IMR-90 (cell line): ENCODE measurements at regions not wholly inside any gene's neighbourhood (a gene's known extent, or its start where the extent isn't known, plus 50 kb on each side); places are given as distances from the start of the nearest gene placed in this dataset.

ENCODE experiments used
- ATAC-seq: fragments of 200-7000 bp; cut with Tn5 transposase; 2 replicates; pipeline ENCODE4 v1.9.1; 2020; ENCODE audit warnings: low read depth, mild to moderate bottlenecking, moderate library complexity
- BruUV-seq: library from RNA; stranded (reverse); fragments of 400-500 nt; replicated peaks from 2 replicates; lab custom pipeline; 2021; lab: Mats Ljungman, UMichigan
- CTCF ChIA-PET: fragments of 300-600 bp; formaldehyde crosslinking; extraction: SDS; loops from one replicate; lab custom pipeline; 2021; ENCODE audit warnings: antibody characterized with exemption; lab: Yijun Ruan, JAX
- POLR2A ChIA-PET: fragments of 300-600 bp; sonication (Branson Sonifier 250); formaldehyde crosslinking; loops from one replicate; lab custom pipeline; 2022; ENCODE audit warnings: antibody characterized with exemption; ENCODE audit not compliant: unreplicated experiment; lab: Charles Lee
- DNase-seq: peaks from one replicate; pipeline ENCODE4 v3.0.0; 2013
- H2AFZ ChIP-seq: replicated peaks from 2 replicates; pipeline ENCODE3; 2013; ENCODE audit warnings: low read length, mild to moderate bottlenecking; ENCODE audit not compliant: poor library complexity
- H2AK5ac ChIP-seq: 2 replicates; pipeline ENCODE4 v1.6.1; 2013; ENCODE audit warnings: low read depth, low read length, inconsistent platforms
- H2AK9ac ChIP-seq: replicated peaks from 2 replicates; pipeline ENCODE3; 2013; ENCODE audit warnings: mild to moderate bottlenecking, low read depth, low read length, moderate library complexity; ENCODE audit not compliant: poor library complexity
- H2BK120ac ChIP-seq: 2 replicates; pipeline ENCODE4 v1.6.1; 2013; ENCODE audit warnings: low read depth, low read length, inconsistent platforms
- H2BK15ac ChIP-seq: 3 replicates; pipeline ENCODE4 v1.6.1; 2013; ENCODE audit warnings: low read depth, low read length, inconsistent platforms
- H2BK20ac ChIP-seq: 2 replicates; pipeline ENCODE4 v1.6.1; 2013; ENCODE audit warnings: low read depth, mild to moderate bottlenecking, inconsistent platforms, low read length, moderate library complexity
- H2BK5ac ChIP-seq: 2 replicates; pipeline ENCODE4 v1.6.1; 2013; ENCODE audit warnings: mild to moderate bottlenecking, low read depth, low read length, inconsistent platforms; ENCODE audit not compliant: poor library complexity, severe bottlenecking
- H3K14ac ChIP-seq: replicated peaks from 2 replicates; pipeline ENCODE4 v1.6.1; 2013; ENCODE audit warnings: low read depth, low read length, inconsistent platforms
- H3K18ac ChIP-seq: 2 replicates; pipeline ENCODE4 v1.6.1; 2013; ENCODE audit warnings: low read depth, low read length, control low read depth
- H3K23ac ChIP-seq: 2 replicates; pipeline ENCODE4 v1.6.1; 2013; ENCODE audit warnings: low read depth, low read length, inconsistent platforms
- H3K27ac ChIP-seq: 2 replicates; pipeline ENCODE4 v1.5.1; 2013; ENCODE audit warnings: mild to moderate bottlenecking, control low read depth, low read length; ENCODE audit not compliant: insufficient read depth
- H3K27me3 ChIP-seq: 2 replicates; pipeline ENCODE4 v1.6.1; 2013; ENCODE audit warnings: low read length; ENCODE audit not compliant: control insufficient read depth, insufficient read depth
- H3K36me3 ChIP-seq: 2 replicates; pipeline ENCODE4 v1.6.1; 2013; ENCODE audit warnings: low read length, mixed read lengths; ENCODE audit not compliant: control insufficient read depth, insufficient read depth
- H3K4ac ChIP-seq: 2 replicates; pipeline ENCODE4 v1.6.1; 2013; ENCODE audit warnings: low read depth, low read length, inconsistent platforms
- H3K4me1 ChIP-seq: 2 replicates; pipeline ENCODE4 v1.6.1; 2013; ENCODE audit warnings: low read length, mixed read lengths; ENCODE audit not compliant: control insufficient read depth, insufficient read depth
- H3K4me2 ChIP-seq: 2 replicates; pipeline ENCODE4 v1.6.1; 2013; ENCODE audit warnings: low read depth, mild to moderate bottlenecking, control low read depth, low read length, moderate library complexity
- H3K4me3 ChIP-seq: 2 replicates; pipeline ENCODE4 v1.5.1; 2013; ENCODE audit warnings: low read depth, mild to moderate bottlenecking, control low read depth, low read length, moderate library complexity; ENCODE audit not compliant: insufficient read depth
- H3K56ac ChIP-seq: 2 replicates; pipeline ENCODE4 v1.6.1; 2013; ENCODE audit warnings: low read length, inconsistent platforms; ENCODE audit not compliant: insufficient read depth; ENCODE audit errors: extremely low read depth
- H3K79me1 ChIP-seq, 2 experiments: 2 replicates each; pipeline ENCODE4 v1.6.1; 2013; ENCODE audit warnings: low read length in 2 of 2, inconsistent platforms in 1 of 2, low read depth in 1 of 2
- H3K9ac ChIP-seq: 2 replicates; pipeline ENCODE4 v1.6.1; 2013; ENCODE audit warnings: low read depth, low read length, control low read depth
- H3K9me1 ChIP-seq: 2 replicates; pipeline ENCODE4 v1.6.1; 2013; ENCODE audit warnings: low read length, inconsistent platforms; ENCODE audit not compliant: insufficient read depth
- H3K9me3 ChIP-seq: 2 replicates; pipeline ENCODE4 v1.6.1; 2013; ENCODE audit warnings: low read length; ENCODE audit not compliant: control insufficient read depth, insufficient read depth
- H4K20me1 ChIP-seq: 2 replicates; pipeline ENCODE4 v1.6.1; 2013; ENCODE audit warnings: low read length, inconsistent platforms; ENCODE audit not compliant: insufficient read depth
- H4K5ac ChIP-seq: 2 replicates; pipeline ENCODE4 v1.6.1; 2013; ENCODE audit warnings: mild to moderate bottlenecking, low read depth, low read length, control low read depth
- H4K8ac ChIP-seq, 2 experiments: 2 replicates each; pipeline ENCODE4 v1.6.1; 2013; ENCODE audit warnings: low read depth in 2 of 2, low read length in 2 of 2, control low read depth in 1 of 2, inconsistent platforms in 1 of 2
- H4K91ac ChIP-seq: 2 replicates; pipeline ENCODE4 v1.6.1; 2013; ENCODE audit warnings: low read depth, low read length, inconsistent platforms; ENCODE audit not compliant: insufficient read depth
- CEBPB ChIP-seq: IDR thresholded peaks from 2 replicates; pipeline ENCODE4 v1.6.1; 2012; ENCODE audit warnings: low read depth, low read length, improper control_type of control experiment
- CHD1 ChIP-seq: IDR thresholded peaks from 2 replicates; pipeline ENCODE4 v1.6.1; 2012; ENCODE audit warnings: low read depth, low read length, improper control_type of control experiment
- FOS ChIP-seq: fragments of 150-350 bp; IDR thresholded peaks from 2 replicates; pipeline ENCODE4 v1.6.1; 2016; ENCODE audit warnings: low read depth, low read length
- NFE2L2 ChIP-seq: fragments of 150-350 bp; IDR thresholded peaks from 2 replicates; pipeline ENCODE4 v1.6.1; 2016; ENCODE audit warnings: low read depth, mild to moderate bottlenecking, low read length
- POLR2A ChIP-seq: IDR thresholded peaks from 2 replicates; pipeline ENCODE4 v1.6.1; 2012; ENCODE audit warnings: mild to moderate bottlenecking, low read depth, low read length
- RAD21 ChIP-seq: IDR thresholded peaks from 2 replicates; pipeline ENCODE4 v1.6.1; 2012; ENCODE audit warnings: low read length, improper control_type of control experiment
- RFX5 ChIP-seq: IDR thresholded peaks from 2 replicates; pipeline ENCODE4 v1.8.0; 2012; ENCODE audit warnings: low read depth, mild to moderate bottlenecking, low read length, moderate library complexity
- SMC3 ChIP-seq: fragments of 150-350 bp; IDR thresholded peaks from 2 replicates; pipeline ENCODE4 v1.6.1; 2016; ENCODE audit warnings: low read depth, mild to moderate bottlenecking, antibody characterized with exemption, low read length, moderate library complexity
- WGBS, 2 experiments: methylation state at CpG; one replicate each; pipeline versions ENCODE4 v1.1.5 to v1.1.7; 2013; ENCODE audit warnings: missing lambda C conversion rate in 2 of 2; ENCODE audit not compliant: insufficient read length in 1 of 2; ENCODE audit errors: extremely low coverage in 2 of 2; 5-methylcytosine and 5-hydroxymethylcytosine counted together
- dilution Hi-C: fragments of 300-500 bp; cut with HindIII; formaldehyde crosslinking; loops from one replicate; pipeline ENCODE4 v1.14.3; 2018; ENCODE audit warnings: low sequenced_read_pairs; ENCODE audit not compliant: unreplicated experiment
- in situ Hi-C: fragments of 300-500 bp; cut with MboI; formaldehyde crosslinking; loops from 3 replicates; pipeline ENCODE4 v1.14.3; 2019; ENCODE audit warnings: low sequenced_read_pairs, inconsistent platforms, mixed read lengths
- intact Hi-C: fragments of 100-400 bp; cut with micrococcal nuclease; formaldehyde crosslinking; loops from 2 replicates; pipeline ENCODE4 v1.10.0; 2022
- TF ChIP-seq, protein P1 (sequence below): fragments of 150-350 bp; IDR thresholded peaks from 2 replicates; pipeline ENCODE4 v1.6.1; 2016; ENCODE audit warnings: low read depth, mild to moderate bottlenecking, low read length, moderate library complexity, borderline replicate concordance
- TF ChIP-seq, protein P2 (sequence below): conservative IDR thresholded peaks from 2 replicates; pipeline ENCODE4 v1.5.1; 2012; ENCODE audit warnings: mild to moderate bottlenecking, low read depth, low read length, improper control_type of control experiment

DNA sequence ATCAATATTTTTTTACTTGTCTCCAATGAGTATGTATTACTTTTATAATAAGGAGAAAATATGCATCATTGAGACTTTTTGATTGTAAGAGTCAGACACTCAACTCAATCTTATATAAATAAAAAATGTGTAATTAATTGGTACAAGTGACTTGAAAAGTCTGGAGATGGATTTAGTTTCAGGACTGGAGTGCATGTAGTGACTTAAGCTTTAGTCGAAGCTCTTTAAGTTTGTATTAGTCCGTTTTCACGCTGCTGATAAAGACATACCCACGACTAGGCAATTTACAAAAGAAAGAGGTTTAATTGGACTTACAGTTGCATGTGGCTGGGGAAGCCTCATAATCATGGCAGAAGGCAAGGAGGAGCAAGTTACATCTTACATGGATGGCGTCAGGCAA lies 60.7 kb upstream of the NKD1 start:
- Histone ChIP-seq H2AK9ac (no peak overlapping the region), H3K4me3 (no peak overlapping the region), H2BK20ac (no peak overlapping the region), H2AFZ (no peak overlapping the region), H2BK120ac (no peak overlapping the region), H3K36me3 (no peaks in the 10 kb centered on the region), H3K4me2 (no peak overlapping the region), H2BK5ac (no peak overlapping the region), H3K79me1 (no peaks in the 10 kb centered on the region), H3K9ac (no peak overlapping the region), H4K8ac (no peak overlapping the region), H4K20me1 (no peaks in the 10 kb centered on the region), H3K4me1 (no peaks in the 10 kb centered on the region), H4K91ac (no peak overlapping the region), H3K27ac (no peak overlapping the region), H2AK5ac (no peak overlapping the region), H3K56ac (no peak overlapping the region), H3K4ac (no peak overlapping the region), H3K23ac (no peak overlapping the region), H2BK15ac (no peak overlapping the region), H3K14ac (no peak overlapping the region), H3K18ac (no peak overlapping the region), H3K27me3 (no peaks in the 10 kb centered on the region), H3K9me3 (no peaks in the 10 kb centered on the region), H4K5ac (no peak overlapping the region), H3K9me1 (no peaks in the 10 kb centered on the region)
- ChIA-PET CTCF (no interaction called here), POLR2A (no interaction called here)
- DNase-seq (no peak), ATAC-seq (no peak)
- dilution Hi-C loops (no loop called here), intact Hi-C loops (no loop called here), in situ Hi-C loops (no loop called here)
- TF ChIP-seq CHD1 (no peak), SMC3 (no peak), FOS (no peak), RFX5 (no peak), NFE2L2 (no peak), CEBPB (no peak), RAD21 (no peak), POLR2A (no peak)
- TF ChIP-seq, protein P1, sequence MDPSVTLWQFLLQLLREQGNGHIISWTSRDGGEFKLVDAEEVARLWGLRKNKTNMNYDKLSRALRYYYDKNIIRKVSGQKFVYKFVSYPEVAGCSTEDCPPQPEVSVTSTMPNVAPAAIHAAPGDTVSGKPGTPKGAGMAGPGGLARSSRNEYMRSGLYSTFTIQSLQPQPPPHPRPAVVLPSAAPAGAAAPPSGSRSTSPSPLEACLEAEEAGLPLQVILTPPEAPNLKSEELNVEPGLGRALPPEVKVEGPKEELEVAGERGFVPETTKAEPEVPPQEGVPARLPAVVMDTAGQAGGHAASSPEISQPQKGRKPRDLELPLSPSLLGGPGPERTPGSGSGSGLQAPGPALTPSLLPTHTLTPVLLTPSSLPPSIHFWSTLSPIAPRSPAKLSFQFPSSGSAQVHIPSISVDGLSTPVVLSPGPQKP = no peak
- TF ChIP-seq, protein P2, sequence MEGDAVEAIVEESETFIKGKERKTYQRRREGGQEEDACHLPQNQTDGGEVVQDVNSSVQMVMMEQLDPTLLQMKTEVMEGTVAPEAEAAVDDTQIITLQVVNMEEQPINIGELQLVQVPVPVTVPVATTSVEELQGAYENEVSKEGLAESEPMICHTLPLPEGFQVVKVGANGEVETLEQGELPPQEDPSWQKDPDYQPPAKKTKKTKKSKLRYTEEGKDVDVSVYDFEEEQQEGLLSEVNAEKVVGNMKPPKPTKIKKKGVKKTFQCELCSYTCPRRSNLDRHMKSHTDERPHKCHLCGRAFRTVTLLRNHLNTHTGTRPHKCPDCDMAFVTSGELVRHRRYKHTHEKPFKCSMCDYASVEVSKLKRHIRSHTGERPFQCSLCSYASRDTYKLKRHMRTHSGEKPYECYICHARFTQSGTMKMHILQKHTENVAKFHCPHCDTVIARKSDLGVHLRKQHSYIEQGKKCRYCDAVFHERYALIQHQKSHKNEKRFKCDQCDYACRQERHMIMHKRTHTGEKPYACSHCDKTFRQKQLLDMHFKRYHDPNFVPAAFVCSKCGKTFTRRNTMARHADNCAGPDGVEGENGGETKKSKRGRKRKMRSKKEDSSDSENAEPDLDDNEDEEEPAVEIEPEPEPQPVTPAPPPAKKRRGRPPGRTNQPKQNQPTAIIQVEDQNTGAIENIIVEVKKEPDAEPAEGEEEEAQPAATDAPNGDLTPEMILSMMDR = no peak
- 43% methylated on average over 1 of the region's 5 CpGs; no CpG with 5 or more reads in 1 of the 2 experiments for WGBS, 2 experiments
- BruUV-seq = no TSS peak
